Hypothalamus (tissue), 51 donors: ENCODE measurements at regions not wholly inside any gene's neighbourhood (a gene's known extent, or its start where the extent isn't known, plus 50 kb on each side); places are given as distances from the start of the nearest gene placed in this dataset.
"Not testable (repeated sequence)": the region's sequence is repeated elsewhere in the genome, so short reads cannot be mapped to it uniquely, and the experiment has no call there.

Source experiments
- DNase-seq, 51 donors: peaks; one replicate each; lab custom pipeline; 2025; lab: John Stamatoyannopoulos, UW

DNA sequence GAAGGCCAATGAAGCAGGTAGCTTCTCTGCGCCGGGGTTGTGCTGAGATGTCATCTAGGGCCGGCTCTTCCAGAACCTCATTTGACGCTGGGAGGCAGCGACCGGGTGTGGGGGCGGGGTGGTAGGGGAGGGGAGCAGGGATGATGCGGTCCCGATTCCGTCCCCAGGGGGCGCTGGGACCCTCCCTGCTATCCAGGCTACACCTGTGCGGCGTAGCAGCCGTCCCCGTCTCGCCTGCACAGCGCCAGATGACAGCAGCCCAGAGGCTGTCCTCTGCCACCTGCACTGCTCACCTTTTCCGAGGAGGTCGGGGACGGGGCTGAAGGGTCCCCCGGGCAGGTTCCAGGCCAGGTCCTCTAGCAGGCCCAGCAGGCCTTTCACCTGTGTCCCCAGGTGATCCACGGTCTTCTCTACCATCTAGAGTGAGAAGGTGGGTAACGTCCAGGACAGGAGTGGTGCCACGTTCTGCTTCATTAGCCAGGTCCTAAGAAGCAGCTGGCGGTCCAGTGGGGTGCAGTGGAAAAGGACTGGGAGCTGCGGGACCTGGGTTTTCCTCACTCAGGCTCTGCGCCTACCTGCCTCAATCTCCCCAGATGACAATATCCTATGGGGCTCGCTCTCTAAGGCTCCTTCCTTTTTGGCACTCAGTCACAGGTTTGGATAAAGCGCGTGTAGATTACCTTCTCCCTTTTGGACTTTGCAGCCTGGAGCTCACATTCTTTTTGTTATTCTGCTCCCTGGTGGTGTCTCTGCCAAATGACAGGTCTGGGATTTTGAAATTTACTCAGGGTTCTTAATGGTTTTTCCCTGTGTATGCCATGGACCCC, 56.0 kb upstream of the RAB6C start:
- DNase-seq = peak in 11 of 51 donors; percentile 19 to 70 (median 35)

DNA sequence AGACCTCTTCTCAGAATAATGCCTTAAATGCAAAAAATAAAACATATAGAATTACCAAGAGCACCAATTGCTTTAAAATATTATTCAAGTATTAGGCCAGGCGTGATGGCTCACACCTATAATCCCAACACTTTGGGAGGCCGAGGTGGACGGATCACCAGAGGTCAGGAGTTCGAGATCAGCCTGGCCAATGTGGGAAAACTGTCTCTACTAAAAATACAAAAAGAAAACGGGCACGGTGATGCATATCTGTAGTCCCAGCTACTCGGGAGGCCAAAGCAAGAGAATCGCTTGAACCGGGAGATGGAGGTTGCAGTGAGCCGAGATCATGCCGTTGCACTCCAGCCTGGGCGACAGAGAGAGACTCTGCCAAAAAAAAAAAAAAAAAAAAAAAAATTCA, 55.4 kb upstream of the RAB6C start:
- not testable (repeated sequence) for DNase-seq

DNA sequence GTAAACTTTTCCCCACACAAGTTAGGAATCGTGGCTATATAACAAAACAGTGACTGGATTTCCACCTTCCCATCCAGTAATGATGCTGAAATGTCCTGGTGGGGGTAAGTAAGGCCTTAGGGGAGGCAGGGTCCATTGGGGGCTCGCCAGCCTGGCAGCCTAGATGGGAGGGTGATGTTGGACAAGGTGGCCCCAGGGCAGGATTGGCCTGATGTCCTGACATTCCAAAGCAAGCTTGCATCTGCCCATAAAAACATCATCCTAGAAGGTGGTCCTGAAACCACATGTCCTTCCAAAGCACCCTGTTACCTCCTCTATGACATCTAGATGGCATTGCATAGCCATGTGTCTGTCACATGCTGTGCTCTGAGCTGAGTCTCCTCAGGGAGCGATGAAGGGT, 54.1 kb upstream of the RAB6C start:
- DNase-seq = no peak

DNA sequence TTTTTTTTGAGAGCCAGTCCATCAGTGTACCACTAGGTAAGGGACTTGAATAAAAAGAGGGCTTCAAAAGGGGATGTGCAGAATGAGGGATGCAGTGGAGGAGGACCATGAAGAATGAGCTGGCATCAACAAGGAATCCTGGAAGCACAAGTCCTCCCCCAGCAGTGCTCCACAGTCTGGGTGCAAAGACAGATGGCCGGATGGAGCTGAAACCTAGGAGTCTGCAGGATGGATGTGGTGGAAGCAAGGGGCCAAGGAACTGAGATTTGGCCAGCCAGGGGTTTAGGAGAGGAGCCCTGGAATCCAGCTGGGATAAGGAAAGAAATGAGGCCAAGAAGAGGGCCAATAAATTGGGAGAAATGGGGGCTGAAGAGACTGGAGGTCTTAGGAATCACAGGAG, 51.8 kb upstream of the RAB6C start:
- DNase-seq = no peak

DNA sequence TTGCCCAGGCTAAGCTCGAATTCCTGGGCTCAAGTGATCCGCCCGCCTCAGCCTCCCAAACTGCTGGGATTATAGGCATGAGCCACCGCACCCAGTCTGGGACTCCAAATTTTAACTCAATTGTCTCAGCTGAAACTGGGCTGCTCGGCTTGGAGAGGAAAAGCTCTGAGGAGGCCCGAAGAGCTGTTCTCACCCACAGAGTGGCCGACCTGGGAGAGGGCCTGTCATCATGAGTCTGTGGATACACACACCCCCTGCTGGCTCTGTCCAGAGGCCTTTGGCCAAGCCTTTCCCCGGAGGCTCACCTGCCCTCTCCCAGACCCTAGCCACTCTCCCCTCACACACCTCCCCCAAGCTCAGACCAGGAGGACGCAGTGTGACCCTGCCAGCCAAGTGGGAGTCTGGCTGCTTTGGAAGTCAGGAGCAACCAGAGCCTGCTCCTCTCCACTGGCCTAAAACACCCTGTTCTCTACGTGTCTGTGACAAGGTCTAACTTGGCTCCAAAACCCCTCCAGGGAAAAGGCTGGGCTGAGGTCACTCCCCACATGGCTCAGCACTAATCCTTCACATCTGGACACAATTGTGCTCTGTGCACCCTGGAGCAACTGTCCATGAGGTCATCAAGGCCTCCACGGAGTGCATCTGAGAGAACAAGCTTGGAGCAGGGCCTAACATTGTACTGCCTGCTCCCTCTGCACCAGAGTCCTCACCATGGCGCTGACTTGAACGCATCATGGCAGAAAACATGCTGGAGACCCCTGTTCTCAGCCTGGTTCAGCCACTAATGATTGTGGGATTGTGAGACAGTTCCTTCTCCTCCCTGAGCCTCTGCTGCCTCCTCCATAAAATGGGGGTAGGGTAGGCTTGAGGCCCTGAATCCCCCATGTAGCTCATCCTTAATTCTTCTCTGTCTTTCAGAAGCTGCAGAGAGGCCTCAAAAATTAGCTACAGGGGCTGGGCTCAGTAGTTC, 49.9 kb upstream of the RAB6C start:
- peak in 33 of 51 donors; percentile 4 to 84 (median 61) for DNase-seq
